ENCODE measurements at regions not wholly inside any gene's neighbourhood (a gene's known extent, or its start where the extent isn't known, plus 50 kb on each side); places are given as distances from the start of the nearest gene placed in this dataset.

DNA sequence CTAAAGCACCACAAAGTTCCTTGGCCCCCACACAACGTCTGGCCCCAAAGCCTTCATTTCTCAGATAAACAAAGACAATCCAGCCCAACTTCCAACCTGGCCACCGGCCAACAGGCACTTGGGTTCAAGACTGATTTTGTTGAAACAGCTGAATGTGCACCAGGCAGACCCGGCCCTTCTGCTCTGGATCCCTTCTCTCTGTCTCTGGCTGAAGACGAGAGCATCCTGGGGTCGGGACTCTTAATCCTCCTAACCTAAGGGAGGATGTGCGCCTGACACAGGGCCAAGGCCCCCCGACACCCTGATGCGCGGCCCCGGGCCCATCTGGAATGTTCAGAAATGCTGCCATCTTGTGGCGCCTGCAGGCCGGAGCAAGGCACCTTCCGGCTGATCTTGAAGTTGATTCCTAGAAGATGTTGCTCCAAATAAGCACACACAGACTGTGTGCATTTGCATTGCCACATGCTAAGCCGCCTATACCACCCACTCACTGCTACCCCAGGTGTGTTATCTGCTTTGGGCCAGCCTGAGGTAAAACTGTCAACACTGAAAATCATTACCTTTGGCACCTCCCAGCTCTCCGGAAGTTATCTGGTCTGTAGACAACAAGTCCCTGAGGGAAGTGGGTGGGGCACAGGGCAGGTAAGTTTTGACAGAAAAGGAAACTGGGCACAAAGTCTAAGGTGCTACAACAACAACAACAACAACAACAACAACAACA lies 98.4 kb upstream of the HABP2 start:
- no peak overlapping the region for H3K4me3 ChIP-seq (ENCODE audit: control insufficient read depth, low read depth, low read length)
- TF ChIP-seq, protein P1, sequence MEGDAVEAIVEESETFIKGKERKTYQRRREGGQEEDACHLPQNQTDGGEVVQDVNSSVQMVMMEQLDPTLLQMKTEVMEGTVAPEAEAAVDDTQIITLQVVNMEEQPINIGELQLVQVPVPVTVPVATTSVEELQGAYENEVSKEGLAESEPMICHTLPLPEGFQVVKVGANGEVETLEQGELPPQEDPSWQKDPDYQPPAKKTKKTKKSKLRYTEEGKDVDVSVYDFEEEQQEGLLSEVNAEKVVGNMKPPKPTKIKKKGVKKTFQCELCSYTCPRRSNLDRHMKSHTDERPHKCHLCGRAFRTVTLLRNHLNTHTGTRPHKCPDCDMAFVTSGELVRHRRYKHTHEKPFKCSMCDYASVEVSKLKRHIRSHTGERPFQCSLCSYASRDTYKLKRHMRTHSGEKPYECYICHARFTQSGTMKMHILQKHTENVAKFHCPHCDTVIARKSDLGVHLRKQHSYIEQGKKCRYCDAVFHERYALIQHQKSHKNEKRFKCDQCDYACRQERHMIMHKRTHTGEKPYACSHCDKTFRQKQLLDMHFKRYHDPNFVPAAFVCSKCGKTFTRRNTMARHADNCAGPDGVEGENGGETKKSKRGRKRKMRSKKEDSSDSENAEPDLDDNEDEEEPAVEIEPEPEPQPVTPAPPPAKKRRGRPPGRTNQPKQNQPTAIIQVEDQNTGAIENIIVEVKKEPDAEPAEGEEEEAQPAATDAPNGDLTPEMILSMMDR (conservative IDR thresholded peaks at IDR 0.05; ENCODE audit: control insufficient read depth, insufficient read depth, low read depth, low read length), result peak; percentile 71
- DNase-seq (ENCODE audit: low read depth), result peak; percentile 45

DNA sequence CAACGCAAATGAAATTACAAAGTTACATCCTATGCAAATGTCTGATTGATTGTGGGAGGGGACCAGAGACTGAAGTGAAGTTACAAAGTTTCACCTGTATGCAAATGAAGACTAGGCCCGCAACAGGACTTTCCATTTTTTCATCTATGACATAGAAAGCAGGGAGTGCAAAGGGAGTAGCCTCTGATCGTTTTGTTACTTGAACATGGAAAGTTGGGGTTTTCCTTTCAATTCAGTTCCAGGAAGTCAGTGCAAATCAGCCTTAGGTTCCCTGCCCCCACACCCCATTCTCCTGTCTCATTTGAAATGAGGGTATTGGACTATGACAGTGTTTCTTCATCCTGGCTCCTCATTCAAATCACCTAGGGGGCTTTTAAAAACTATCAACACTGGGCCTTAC lies 96.9 kb upstream of the HABP2 start:
- TF ChIP-seq, protein P1 (conservative IDR thresholded peaks at IDR 0.05; ENCODE audit: control insufficient read depth, insufficient read depth, low read depth, low read length), result no peak
- DNase-seq (ENCODE audit: low read depth), result no peak
- no peak overlapping the region for H3K4me3 ChIP-seq (ENCODE audit: control insufficient read depth, low read depth, low read length)

DNA sequence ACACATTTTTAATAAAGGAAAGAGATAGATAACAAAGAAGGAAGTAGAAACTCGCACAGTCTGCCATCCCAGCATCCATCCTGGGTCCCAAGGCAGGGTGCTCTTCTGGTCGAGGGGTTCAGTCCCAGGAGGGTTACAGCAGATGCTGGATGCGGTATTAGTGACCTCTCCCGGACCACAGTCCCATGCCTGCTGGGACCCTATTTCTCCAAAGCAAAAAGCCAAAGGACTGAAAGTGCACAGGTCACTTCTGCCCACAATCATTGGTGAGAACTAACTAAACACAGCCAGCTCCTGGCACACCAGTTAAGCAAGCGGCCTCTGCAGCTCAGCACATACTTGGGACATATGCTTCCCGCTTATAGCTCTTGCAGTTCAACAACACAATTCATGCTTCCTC lies 96.1 kb upstream of the HABP2 start:
- H3K4me3 ChIP-seq (ENCODE audit: control insufficient read depth, low read depth, low read length), result no peak overlapping the region
- no peak for DNase-seq (ENCODE audit: low read depth)
- TF ChIP-seq, protein P1 (conservative IDR thresholded peaks at IDR 0.05; ENCODE audit: control insufficient read depth, insufficient read depth, low read depth, low read length), result no peak

DNA sequence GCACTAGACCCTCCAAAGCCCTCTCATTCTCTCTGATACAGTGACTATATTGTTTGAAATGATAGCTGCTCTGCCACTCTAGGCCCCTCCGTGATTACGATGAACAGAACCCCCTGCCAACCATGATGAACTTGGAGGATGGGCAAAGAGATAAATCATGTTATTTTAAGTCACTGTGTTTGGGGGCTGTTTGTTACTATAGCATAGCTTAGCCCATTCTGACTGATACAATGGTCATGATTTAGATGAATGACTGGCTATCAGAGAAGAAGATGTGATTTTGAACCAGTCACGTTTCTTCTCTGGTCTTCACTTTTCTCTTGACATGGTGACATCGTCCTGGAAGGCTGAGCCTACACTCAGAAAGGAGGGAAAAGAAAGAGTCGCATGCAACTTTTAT lies 95.4 kb upstream of the HABP2 start:
- TF ChIP-seq, protein P1 (conservative IDR thresholded peaks at IDR 0.05; ENCODE audit: control insufficient read depth, insufficient read depth, low read depth, low read length), result no peak
- DNase-seq (ENCODE audit: low read depth), result no peak
- H3K4me3 ChIP-seq (ENCODE audit: control insufficient read depth, low read depth, low read length), result no peak overlapping the region

DNA sequence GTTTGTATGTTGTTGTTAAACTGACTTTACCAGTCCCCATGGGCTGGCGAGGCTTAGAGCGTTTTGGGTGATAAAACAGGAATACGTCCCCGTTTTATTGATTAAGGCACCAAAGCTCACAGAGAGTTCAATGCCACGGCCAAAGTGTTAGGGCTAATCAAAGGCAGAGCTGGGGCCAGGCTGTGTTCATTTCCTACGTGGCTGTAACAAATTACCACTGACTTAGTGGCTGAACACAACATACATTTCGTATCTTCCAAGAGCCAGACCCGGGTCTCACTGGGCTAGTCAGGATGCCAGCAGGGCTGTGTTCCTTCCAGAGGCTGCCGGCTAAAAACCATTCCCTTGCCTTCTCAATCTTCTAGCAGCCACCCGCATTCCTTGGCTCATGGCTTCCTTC lies 94.4 kb upstream of the HABP2 start:
- TF ChIP-seq, protein P1 (conservative IDR thresholded peaks at IDR 0.05; ENCODE audit: control insufficient read depth, insufficient read depth, low read depth, low read length), result no peak
- no peak overlapping the region for H3K4me3 ChIP-seq (ENCODE audit: control insufficient read depth, low read depth, low read length)

DNA sequence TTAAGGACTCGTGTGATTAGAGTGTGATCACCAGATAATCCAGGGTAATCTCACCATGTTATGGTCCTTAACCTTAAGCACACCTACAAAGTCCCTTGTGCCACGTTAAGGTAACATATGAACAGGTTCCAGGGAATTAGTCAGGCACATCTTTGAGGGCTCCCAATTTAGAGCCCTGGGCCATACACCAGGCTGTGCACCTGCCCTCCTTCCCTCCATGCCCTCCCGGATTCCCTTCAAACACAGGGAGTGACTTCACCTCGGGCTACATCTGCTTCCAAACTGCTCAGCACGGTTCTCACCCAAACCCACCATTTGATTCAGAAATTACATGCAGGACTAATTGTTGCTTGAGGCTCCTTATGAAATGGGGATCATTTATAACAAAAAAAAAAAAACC lies 93.9 kb upstream of the HABP2 start:
- TF ChIP-seq, protein P1 (conservative IDR thresholded peaks at IDR 0.05; ENCODE audit: control insufficient read depth, insufficient read depth, low read depth, low read length), result no peak
- DNase-seq (ENCODE audit: low read depth), result no peak
- no peak overlapping the region for H3K4me3 ChIP-seq (ENCODE audit: control insufficient read depth, low read depth, low read length)

More for the DNA sequence above, 94.4 kb upstream of the HABP2 start:
- no peak for DNase-seq (ENCODE audit: low read depth)

All from fibroblast of mammary gland (primary cell).